Right lobe of liver (tissue), 4 donors: ENCODE measurements at regions not wholly inside any gene's neighbourhood (a gene's known extent, or its start where the extent isn't known, plus 50 kb on each side); places are given as distances from the start of the nearest gene placed in this dataset.

Experiments
- POLR2A ChIP-seq: fragments of 450-650 bp; IDR thresholded peaks from one replicate; pipeline ENCODE4 v1.6.1; 2017; ENCODE audit warnings: antibody characterized with exemption, mild to moderate bottlenecking
- TF ChIP-seq, protein P1 (sequence below), 4 donors: fragments of 200-600 bp in 3 of 4; fragments of 450-650 bp in 1 of 4; IDR thresholded peaks; one replicate each; pipeline versions ENCODE4 v1.5.1 to v1.8.0; 2016 to 2022; ENCODE audit warnings: antibody characterized with exemption in 4 of 4, mild to moderate bottlenecking in 2 of 4
- donor health status: DM: no; HTN: no; CAD: no.
- donor health status: DM: no; HTN: no; CAD: no.
- donor health status: DM: no; HTN: yes; CAD: no.

DNA sequence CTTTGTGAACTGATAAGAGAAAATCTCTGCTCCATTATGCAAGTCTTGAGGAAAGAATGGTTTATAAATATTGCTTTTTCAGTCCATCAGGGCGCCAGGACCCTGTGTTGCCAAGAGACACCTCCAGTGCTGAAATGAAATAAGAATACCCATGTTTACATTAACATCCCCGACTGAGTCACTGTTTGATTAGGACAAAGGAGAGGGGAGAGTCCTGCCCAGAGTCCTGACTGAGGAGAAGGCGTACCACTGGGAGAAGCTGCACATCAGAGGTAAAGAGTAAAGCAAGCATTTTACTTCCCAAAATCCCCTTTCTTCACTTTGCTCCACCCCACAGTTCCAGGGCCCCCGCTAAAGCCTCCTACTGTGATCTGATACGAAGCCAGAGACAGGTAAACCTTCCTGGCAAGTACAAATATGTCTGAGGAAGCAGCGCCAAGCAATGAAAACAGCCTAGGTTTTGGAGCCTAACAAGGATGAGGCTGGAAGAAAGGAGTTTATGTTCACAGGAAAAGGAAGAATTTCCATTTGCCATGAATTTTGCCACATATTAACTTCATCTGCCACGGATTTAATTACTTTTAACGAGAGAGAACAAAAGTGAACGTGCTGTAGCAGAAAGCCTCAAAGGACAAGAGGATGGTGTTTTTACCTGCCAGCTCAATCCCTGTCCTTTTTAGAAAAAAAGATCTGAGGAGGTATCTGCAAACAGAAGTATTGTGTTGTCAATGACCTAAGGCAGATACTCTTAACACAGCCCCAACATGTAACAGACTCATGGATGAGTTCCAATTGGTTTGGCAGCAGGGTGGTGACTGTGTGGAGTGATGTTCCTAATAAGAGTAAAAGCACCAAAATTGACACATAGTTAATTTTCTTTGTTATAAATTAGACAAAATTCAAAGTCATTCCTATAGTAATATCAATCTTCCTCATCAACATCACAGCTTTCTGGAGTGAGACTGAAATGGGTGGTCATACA lies 209.4 kb upstream of the TLE4 start:
- TF ChIP-seq, protein P1, sequence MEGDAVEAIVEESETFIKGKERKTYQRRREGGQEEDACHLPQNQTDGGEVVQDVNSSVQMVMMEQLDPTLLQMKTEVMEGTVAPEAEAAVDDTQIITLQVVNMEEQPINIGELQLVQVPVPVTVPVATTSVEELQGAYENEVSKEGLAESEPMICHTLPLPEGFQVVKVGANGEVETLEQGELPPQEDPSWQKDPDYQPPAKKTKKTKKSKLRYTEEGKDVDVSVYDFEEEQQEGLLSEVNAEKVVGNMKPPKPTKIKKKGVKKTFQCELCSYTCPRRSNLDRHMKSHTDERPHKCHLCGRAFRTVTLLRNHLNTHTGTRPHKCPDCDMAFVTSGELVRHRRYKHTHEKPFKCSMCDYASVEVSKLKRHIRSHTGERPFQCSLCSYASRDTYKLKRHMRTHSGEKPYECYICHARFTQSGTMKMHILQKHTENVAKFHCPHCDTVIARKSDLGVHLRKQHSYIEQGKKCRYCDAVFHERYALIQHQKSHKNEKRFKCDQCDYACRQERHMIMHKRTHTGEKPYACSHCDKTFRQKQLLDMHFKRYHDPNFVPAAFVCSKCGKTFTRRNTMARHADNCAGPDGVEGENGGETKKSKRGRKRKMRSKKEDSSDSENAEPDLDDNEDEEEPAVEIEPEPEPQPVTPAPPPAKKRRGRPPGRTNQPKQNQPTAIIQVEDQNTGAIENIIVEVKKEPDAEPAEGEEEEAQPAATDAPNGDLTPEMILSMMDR (IDR thresholded peaks at IDR 0.05), result no peak
- no peak for TF ChIP-seq POLR2A
